ENCODE measurements at regions not wholly inside any gene's neighbourhood (a gene's known extent, or its start where the extent isn't known, plus 50 kb on each side); places are given as distances from the start of the nearest gene placed in this dataset.

GRCh38 chr14:98114946-98115345 is 1157.1 kb downstream of the BCL11B start:
- TF ChIP-seq TEAD4 (IDR thresholded peaks at IDR 0.05) (no peak), EP300 (IDR thresholded peaks at IDR 0.05; ENCODE audit: borderline replicate concordance) (no peak), REST (IDR thresholded peaks at IDR 0.05; ENCODE audit: low read depth) (no peak), CEBPB (IDR thresholded peaks at IDR 0.05) (no peak), MAX (IDR thresholded peaks at IDR 0.05) (no peak), TAF1 (IDR thresholded peaks at IDR 0.05; ENCODE audit: low read depth) (no peak), YY1 (IDR thresholded peaks at IDR 0.05; ENCODE audit: low read depth) (no peak)
